Memory B cell (primary cell): ENCODE measurements at regions not wholly inside any gene's neighbourhood (a gene's known extent, or its start where the extent isn't known, plus 50 kb on each side); places are given as distances from the start of the nearest gene placed in this dataset.
"Not testable (repeated sequence)": the region's sequence is repeated elsewhere in the genome, so short reads cannot be mapped to it uniquely, and the experiment has no call there.

Experiments used
- ATAC-seq: fragments of 150-1000 bp; cut with Tn5 transposase; 2 replicates; pipeline ENCODE4 v1.10.0; 2021; ENCODE audit warnings: low read depth, mild to moderate bottlenecking, moderate library complexity
- DNase-seq, 2 donors: peaks; one replicate each; pipeline ENCODE4 v3.0.0; 2022; ENCODE audit warnings: low spot score in 2 of 2
- H3K27ac Mint-ChIP-seq: one replicate; pipeline ENCODE4 v1.8.0; 2022; ENCODE audit warnings: mild to moderate bottlenecking, moderate library complexity, mixed read lengths
- H3K27me3 Mint-ChIP-seq: one replicate; pipeline ENCODE4 v1.8.0; 2022; ENCODE audit warnings: mixed read lengths
- H3K36me3 Mint-ChIP-seq: one replicate; pipeline ENCODE4 v1.8.0; 2022; ENCODE audit warnings: mild to moderate bottlenecking, mixed read lengths
- H3K4me1 Mint-ChIP-seq: one replicate; pipeline ENCODE4 v1.8.0; 2022; ENCODE audit warnings: mixed read lengths
- H3K4me3 Mint-ChIP-seq: one replicate; pipeline ENCODE4 v1.8.0; 2022; ENCODE audit warnings: mild to moderate bottlenecking, moderate library complexity, mixed read lengths
- H3K9me3 Mint-ChIP-seq: one replicate; pipeline ENCODE4 v1.8.0; 2022; ENCODE audit warnings: mixed read lengths

- Mint-ChIP-seq H3K4me3 (no peak overlapping the region), H3K36me3 (no peaks in the 10 kb centered on the region), H3K4me1 (peaks cover 5% of the 10 kb centered on the region), H3K9me3 (peaks cover 4% of the 10 kb centered on the region), H3K27me3 (peaks cover 4% of the 10 kb centered on the region), H3K27ac (no peak overlapping the region)
- no peak for ATAC-seq
- no peak for DNase-seq
These were observed 515.7 kb downstream of the NTRK3 start for GRCh38 chr15:87740655-87741344.

- Mint-ChIP-seq H3K4me3 (no peak overlapping the region), H3K27ac (no peak overlapping the region), H3K4me1 (peaks cover 5% of the 10 kb centered on the region), H3K27me3 (peaks cover 6% of the 10 kb centered on the region), H3K36me3 (no peaks in the 10 kb centered on the region), H3K9me3 (peaks cover 4% of the 10 kb centered on the region)
- ATAC-seq = no peak
- no peak for DNase-seq
These were observed 516.7 kb downstream of the NTRK3 start for GRCh38 chr15:87739866-87740265.

- H3K36me3 Mint-ChIP-seq = no peaks in the 10 kb centered on the region
- DNase-seq (no peak), ATAC-seq (no peak)
- no peak overlapping the region for H3K4me3 Mint-ChIP-seq
- H3K9me3 Mint-ChIP-seq = peaks cover 4% of the 10 kb centered on the region
- H3K4me1 Mint-ChIP-seq = peaks cover 5% of the 10 kb centered on the region
- peaks cover 6% of the 10 kb centered on the region for H3K27me3 Mint-ChIP-seq
- no peak overlapping the region for H3K27ac Mint-ChIP-seq
These were observed 517.5 kb downstream of the NTRK3 start for GRCh38 chr15:87739081-87739480.

GRCh38 chr15:87737460-87737859, 519.1 kb downstream of the NTRK3 start:
- H3K4me1 Mint-ChIP-seq, H3K36me3 Mint-ChIP-seq, ATAC-seq, DNase-seq, H3K9me3 Mint-ChIP-seq, H3K27me3 Mint-ChIP-seq, H3K4me3 Mint-ChIP-seq, H3K27ac Mint-ChIP-seq: not testable (repeated sequence)

- peaks cover 8% of the 10 kb centered on the region for H3K4me1 Mint-ChIP-seq
- no peak overlapping the region for H3K27ac Mint-ChIP-seq
- DNase-seq (no peak), ATAC-seq (no peak)
- H3K9me3 Mint-ChIP-seq = peaks cover 4% of the 10 kb centered on the region
- H3K4me3 Mint-ChIP-seq = no peak overlapping the region
- peaks cover 6% of the 10 kb centered on the region for H3K27me3 Mint-ChIP-seq
- H3K36me3 Mint-ChIP-seq = no peaks in the 10 kb centered on the region
These were observed 519.6 kb downstream of the NTRK3 start for GRCh38 chr15:87736891-87737389.

GRCh38 chr15:87736401-87736800, 520.1 kb downstream of the NTRK3 start:
- Mint-ChIP-seq H3K9me3 (peaks cover 4% of the 10 kb centered on the region), H3K27ac (no peak overlapping the region), H3K4me3 (no peak overlapping the region), H3K4me1 (peaks cover 8% of the 10 kb centered on the region), H3K36me3 (no peaks in the 10 kb centered on the region), H3K27me3 (peaks cover 6% of the 10 kb centered on the region)
- ATAC-seq = no peak
- DNase-seq = no peak

- peaks cover 6% of the 10 kb centered on the region for H3K27me3 Mint-ChIP-seq
- no peaks in the 10 kb centered on the region for H3K36me3 Mint-ChIP-seq
- H3K27ac Mint-ChIP-seq = no peak overlapping the region
- DNase-seq (no peak), ATAC-seq (no peak)
- peaks cover 4% of the 10 kb centered on the region for H3K9me3 Mint-ChIP-seq
- H3K4me1 Mint-ChIP-seq = peaks cover 8% of the 10 kb centered on the region
- H3K4me3 Mint-ChIP-seq = no peak overlapping the region
These were observed 521.0 kb downstream of the NTRK3 start for GRCh38 chr15:87735522-87735921.

- Mint-ChIP-seq H3K4me3 (no peak overlapping the region), H3K4me1 (peaks cover 8% of the 10 kb centered on the region), H3K9me3 (peaks cover 6% of the 10 kb centered on the region), H3K27ac (no peak overlapping the region), H3K36me3 (no peaks in the 10 kb centered on the region), H3K27me3 (peaks cover 6% of the 10 kb centered on the region)
- DNase-seq = no peak
- ATAC-seq = no peak
These were observed 521.8 kb downstream of the NTRK3 start for GRCh38 chr15:87734571-87735373.

GRCh38 chr15:87733977-87734376, 522.6 kb downstream of the NTRK3 start:
- no peak for DNase-seq
- peaks cover 6% of the 10 kb centered on the region for H3K9me3 Mint-ChIP-seq
- H3K27me3 Mint-ChIP-seq = peaks cover 6% of the 10 kb centered on the region
- no peak for ATAC-seq
- peaks cover 8% of the 10 kb centered on the region for H3K4me1 Mint-ChIP-seq
- no peak overlapping the region for H3K27ac Mint-ChIP-seq
- no peak overlapping the region for H3K4me3 Mint-ChIP-seq
- H3K36me3 Mint-ChIP-seq = no peaks in the 10 kb centered on the region

- H3K27ac Mint-ChIP-seq = no peak overlapping the region
- no peaks in the 10 kb centered on the region for H3K36me3 Mint-ChIP-seq
- ATAC-seq = no peak
- no peak overlapping the region for H3K4me3 Mint-ChIP-seq
- peaks cover 8% of the 10 kb centered on the region for H3K4me1 Mint-ChIP-seq
- no peak for DNase-seq
- H3K27me3 Mint-ChIP-seq = peaks cover 6% of the 10 kb centered on the region
- peaks cover 6% of the 10 kb centered on the region for H3K9me3 Mint-ChIP-seq
These were observed 523.0 kb downstream of the NTRK3 start for GRCh38 chr15:87733541-87733941.

GRCh38 chr15:87732976-87733375, 523.6 kb downstream of the NTRK3 start:
- Mint-ChIP-seq H3K27me3 (peaks cover 6% of the 10 kb centered on the region), H3K4me3 (no peak overlapping the region), H3K27ac (no peak overlapping the region), H3K9me3 (peaks cover 6% of the 10 kb centered on the region), H3K36me3 (no peaks in the 10 kb centered on the region), H3K4me1 (peaks cover 8% of the 10 kb centered on the region)
- DNase-seq (no peak), ATAC-seq (no peak)

GRCh38 chr15:87731630-87732029, 524.9 kb downstream of the NTRK3 start:
- DNase-seq (no peak), ATAC-seq (no peak)
- Mint-ChIP-seq H3K9me3 (peaks cover 4% of the 10 kb centered on the region), H3K36me3 (no peaks in the 10 kb centered on the region), H3K4me1 (peaks cover 5% of the 10 kb centered on the region), H3K27ac (no peak overlapping the region), H3K4me3 (no peak overlapping the region), H3K27me3 (peaks cover 6% of the 10 kb centered on the region)

- H3K27me3 Mint-ChIP-seq = peaks cover 2% of the 10 kb centered on the region
- H3K27ac Mint-ChIP-seq = no peak overlapping the region
- H3K36me3 Mint-ChIP-seq = no peaks in the 10 kb centered on the region
- no peak for ATAC-seq
- peaks cover 2% of the 10 kb centered on the region for H3K4me1 Mint-ChIP-seq
- DNase-seq = no peak
- no peak overlapping the region for H3K4me3 Mint-ChIP-seq
- H3K9me3 Mint-ChIP-seq = peaks cover 2% of the 10 kb centered on the region
These were observed 525.8 kb downstream of the NTRK3 start for GRCh38 chr15:87730706-87731105.

GRCh38 chr15:87728998-87729397, 527.5 kb downstream of the NTRK3 start:
- DNase-seq (no peak), ATAC-seq (no peak)
- H3K36me3 Mint-ChIP-seq = no peaks in the 10 kb centered on the region
- H3K27me3 Mint-ChIP-seq = no peaks in the 10 kb centered on the region
- H3K27ac Mint-ChIP-seq = no peak overlapping the region
- H3K9me3 Mint-ChIP-seq = peaks cover 2% of the 10 kb centered on the region
- no peak overlapping the region for H3K4me3 Mint-ChIP-seq
- peaks cover 2% of the 10 kb centered on the region for H3K4me1 Mint-ChIP-seq
